ENCODE measurements at regions not wholly inside any gene's neighbourhood (a gene's known extent, or its start where the extent isn't known, plus 50 kb on each side); places are given as distances from the start of the nearest gene placed in this dataset.

GRCh38 chr2:88999365-88999764 is 307.9 kb downstream of the RPIA start:
- TF ChIP-seq CTCF (IDR thresholded peaks at IDR 0.05; ENCODE audit: poor library complexity, severe bottlenecking) = no peak
- no peak for TF ChIP-seq EZH2 (IDR thresholded peaks at IDR 0.05; ENCODE audit: borderline replicate concordance, insufficient read depth, low read length, poor library complexity, severe bottlenecking)
- no peak for TF ChIP-seq SMC3 (conservative IDR thresholded peaks at IDR 0.05; ENCODE audit: poor library complexity)
- TF ChIP-seq TAF1 (IDR thresholded peaks at IDR 0.05; ENCODE audit: low read depth) = no peak
- TF ChIP-seq RAD21 (conservative IDR thresholded peaks at IDR 0.05) = no peak
- TF ChIP-seq REST (IDR thresholded peaks at IDR 0.05; ENCODE audit: borderline replicate concordance) = no peak
- TF ChIP-seq MXI1 (conservative IDR thresholded peaks at IDR 0.05; ENCODE audit: poor library complexity, severe bottlenecking) = no peak
- no peak for TF ChIP-seq EP300 (conservative IDR thresholded peaks at IDR 0.05; ENCODE audit: poor library complexity, severe bottlenecking)
